ENCODE measurements at regions not wholly inside any gene's neighbourhood (a gene's known extent, or its start where the extent isn't known, plus 50 kb on each side); places are given as distances from the start of the nearest gene placed in this dataset.

- TF ChIP-seq CTCF (IDR thresholded peaks at IDR 0.05; ENCODE audit: low read depth, low read length) (no peak), POLR2A (IDR thresholded peaks at IDR 0.05; ENCODE audit: extremely low read depth, insufficient read length) (no peak), MAX (IDR thresholded peaks at IDR 0.05; ENCODE audit: low read depth, low read length) (no peak), MYC (IDR thresholded peaks at IDR 0.05; ENCODE audit: low read depth, low read length) (no peak)
Measured at GRCh38 chr2:240377366-240377765, 58.1 kb upstream of the GPC1 start.

Data from NB4 (cell line).